G401 (cell line): ENCODE measurements at regions not wholly inside any gene's neighbourhood (a gene's known extent, or its start where the extent isn't known, plus 50 kb on each side); places are given as distances from the start of the nearest gene placed in this dataset.

Experiments
- DNase-seq: peaks from one replicate; pipeline ENCODE4 v3.0.0-alpha.2; 2015; ENCODE audit warnings: low spot score
- in situ Hi-C: cut with HindIII; loops from 2 replicates; pipeline ENCODE4 v1.10.0; 2016; ENCODE audit warnings: low sequenced_read_pairs, mixed read lengths

DNA sequence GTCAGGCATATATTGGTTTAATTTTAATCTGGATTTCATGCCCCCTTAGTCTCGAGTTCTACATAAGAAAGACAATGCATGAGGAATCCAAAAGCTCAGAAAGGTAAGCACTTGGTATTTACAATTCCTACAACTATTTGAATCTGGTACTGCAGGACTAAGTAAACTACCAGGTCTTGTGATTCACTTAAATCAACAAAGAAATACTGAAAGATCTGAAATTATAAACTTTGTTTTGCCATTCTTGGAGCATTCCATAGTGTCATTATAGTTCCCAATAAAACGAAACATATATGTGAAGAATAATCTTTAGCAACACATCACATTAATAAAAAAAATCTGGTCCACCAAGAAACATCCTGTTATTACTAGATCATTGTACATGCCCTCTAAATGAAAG lies 482.3 kb downstream of the ANKRD50 start:
- no peak for DNase-seq
- in situ Hi-C loops: no loop called here

DNA sequence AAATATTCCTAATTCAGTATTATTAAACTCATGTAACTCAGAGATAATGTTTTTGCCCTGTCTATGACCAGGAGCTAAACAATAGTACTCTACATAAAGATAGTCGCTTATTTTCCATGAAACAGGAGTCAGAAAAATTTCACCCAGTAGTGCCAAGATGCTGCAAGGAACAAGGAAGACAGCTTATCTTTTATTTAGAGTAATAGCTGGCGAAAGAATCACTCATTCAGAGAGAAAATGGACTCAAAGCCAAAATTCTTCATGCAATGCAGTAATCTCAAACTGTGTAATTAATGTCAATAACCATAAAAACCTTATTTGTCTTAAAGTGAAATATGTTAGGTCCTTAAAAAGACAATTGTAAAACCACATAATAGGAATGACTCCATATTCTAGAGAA lies 477.8 kb downstream of the ANKRD50 start:
- in situ Hi-C loops: no loop called here
- DNase-seq: no peak

DNA sequence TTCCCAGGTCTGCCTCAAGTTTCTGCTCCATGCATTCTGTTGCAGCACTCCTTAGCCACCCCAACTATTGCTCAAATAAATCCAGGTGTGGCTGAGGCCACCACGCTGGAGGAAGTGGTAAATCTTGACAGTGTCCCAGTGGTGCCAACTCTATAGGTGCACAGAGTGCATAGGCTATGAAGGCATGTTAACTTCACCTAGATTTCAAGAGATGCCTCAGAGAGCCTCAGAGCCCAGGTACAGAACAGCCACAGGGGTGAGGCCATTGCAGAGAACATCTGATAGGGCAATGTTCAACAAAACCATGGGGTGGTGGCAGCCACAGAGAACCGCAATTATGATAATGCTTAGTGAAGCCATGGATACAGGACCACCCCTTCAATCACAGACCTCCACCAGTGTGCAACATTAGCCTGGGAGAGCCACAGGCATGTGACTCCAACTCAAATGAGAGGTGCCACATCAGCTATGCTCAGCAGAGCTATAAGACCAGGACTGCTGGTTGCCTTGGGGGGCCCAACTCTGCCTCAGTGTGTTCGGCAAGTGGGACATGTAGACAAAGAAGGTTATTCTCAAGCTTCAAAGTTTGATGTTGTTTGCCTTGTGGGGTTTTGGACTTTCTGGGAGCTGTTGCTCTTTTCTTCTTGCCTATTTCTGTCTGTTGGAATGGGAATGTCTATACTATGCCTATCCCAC lies 468.7 kb downstream of the ANKRD50 start:
- in situ Hi-C loops: no loop called here

DNA sequence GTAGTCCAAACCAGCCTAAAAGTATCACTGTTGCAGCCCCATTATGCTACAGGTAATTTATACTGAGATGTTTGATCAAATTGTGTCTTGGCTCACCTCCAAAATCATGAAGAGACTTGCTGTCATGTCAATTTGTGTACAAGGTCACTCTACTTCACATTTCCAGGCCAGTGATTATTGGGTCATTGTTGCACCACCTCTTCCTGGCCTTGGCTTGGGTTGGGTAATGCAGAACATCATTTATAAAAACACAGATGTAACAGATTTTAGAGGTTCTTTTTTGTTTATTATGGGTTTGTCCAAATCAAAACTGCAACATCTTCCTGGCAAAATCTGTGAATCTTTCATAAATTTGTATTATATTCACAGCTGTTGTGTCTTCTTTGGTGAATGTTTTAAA lies 459.5 kb downstream of the ANKRD50 start:
- in situ Hi-C loops: no loop called here
- DNase-seq: no peak

More for the DNA sequence above, 468.7 kb downstream of the ANKRD50 start:
- DNase-seq: no peak

DNA sequence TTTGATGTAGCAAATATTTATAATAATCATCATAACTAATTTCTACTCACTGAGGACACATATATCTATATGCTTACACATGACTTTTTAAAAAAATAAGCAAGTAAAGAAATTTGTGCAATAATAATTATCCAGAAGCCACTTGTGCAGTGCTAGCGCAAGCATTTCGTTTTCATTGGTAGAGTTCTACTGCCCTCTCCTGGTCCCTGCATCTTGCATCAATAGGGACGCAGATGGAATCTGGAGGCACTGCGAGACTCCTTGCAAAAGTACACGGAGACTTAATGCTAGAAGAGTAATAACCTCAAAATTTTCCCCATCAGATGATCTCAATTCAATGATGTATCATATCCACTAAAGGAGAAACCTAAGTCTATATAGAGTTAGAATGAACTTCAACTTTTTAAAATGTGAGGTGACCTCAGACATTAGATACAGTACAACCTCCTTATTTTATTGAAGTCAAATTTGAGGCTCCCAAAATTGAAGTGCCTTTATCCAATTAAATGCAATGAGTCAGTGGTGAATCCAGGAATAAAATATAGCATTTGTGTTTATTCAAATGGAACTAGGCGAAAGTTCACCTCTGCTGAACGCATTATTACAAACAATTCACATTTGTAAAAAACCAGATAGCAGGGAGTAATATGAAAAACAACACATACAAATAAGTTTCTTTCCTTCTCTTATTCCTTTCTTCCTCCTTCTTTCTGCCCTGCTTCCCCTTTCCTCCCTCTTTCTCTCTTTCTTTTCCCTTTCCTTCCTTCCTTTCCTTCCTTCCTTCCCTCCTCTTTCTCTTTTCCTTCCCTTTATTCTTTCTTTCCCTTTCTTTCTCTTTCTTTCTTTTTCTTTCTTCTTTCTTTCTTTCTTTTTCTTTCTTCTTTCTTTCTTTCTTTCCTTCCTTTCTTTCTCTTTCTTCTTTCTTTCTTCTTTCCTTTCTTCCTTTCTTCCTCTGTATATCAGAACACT lies 450.0 kb downstream of the ANKRD50 start:
- in situ Hi-C loops: no loop called here
- peak; percentile 66 for DNase-seq

DNA sequence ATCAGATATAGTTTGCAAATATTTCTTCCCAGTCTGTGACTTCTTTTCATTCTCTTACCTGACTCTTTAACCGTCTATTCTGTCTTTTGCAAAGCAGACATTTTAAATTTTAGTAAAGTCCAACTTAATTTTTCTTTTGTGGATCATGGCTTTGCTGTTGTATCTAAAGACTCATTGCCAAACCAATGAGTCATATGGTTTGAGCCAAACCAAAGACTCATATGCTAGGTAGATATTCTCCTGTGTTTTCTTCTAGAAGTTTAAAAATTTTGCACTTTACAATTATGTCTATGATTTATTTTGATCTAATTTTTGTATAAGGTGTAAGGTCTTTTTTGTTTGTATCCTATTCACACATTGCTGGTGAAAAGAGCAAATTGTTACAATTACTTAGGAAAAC lies 446.8 kb downstream of the ANKRD50 start:
- no peak for DNase-seq
- in situ Hi-C loops: no loop called here

DNA sequence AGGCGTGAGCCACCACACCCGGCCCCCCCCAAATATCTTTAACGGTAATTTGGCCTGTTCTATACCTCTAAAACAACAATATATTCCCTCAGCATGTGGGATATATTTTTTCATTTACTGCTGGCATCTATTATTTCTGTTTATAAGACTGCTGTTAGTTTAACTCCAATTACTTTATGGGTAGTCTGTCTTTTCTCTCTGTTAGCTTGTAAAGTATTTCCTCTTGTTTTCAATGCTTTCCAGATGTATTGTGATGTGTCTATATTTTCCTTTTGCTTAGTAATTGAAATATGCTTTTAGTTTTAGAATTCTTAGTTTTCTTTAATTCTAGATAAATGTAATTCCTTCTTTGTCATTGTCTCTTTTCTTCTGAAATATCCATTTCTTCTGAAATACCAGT lies 445.8 kb downstream of the ANKRD50 start:
- no peak for DNase-seq
- in situ Hi-C loops: no loop called here

DNA sequence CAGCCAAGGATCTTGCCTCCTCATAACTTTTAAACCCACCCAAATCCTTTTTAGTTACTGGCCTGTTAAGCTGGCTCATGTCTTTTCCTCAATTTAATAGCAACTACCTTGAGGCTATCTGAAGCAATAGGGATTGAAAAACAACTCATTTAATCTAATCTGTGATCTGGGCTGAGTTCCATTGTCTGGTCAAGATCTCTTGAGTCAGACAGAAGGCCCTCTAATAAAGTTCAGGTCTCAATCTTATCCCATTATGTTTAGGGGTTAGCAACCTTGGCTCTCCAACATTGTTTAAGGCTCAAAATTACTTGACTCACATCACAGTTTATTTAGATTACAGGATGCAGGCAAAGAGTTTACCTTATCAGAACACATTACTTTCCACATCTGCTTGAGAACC lies 436.1 kb downstream of the ANKRD50 start:
- no peak for DNase-seq
- in situ Hi-C loops: no loop called here

DNA sequence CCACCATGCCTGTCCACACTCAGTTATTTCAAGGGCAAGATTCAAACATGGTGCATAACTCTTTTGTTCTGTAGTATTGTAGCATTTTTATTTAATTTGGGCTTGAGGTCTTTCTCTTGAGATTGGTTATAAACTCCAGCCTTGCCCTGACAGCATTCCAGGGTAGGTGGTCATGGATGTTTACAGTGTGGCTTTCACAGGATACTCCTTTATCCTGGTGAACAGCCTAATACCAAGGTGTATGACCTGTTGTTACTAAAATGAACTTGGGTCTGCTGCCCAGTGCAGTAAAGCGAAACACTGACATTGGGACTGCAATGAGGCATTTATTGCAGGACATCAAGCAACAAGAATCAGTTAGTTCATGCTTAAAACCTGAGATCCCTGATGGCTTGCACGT lies 434.8 kb downstream of the ANKRD50 start:
- no peak for DNase-seq
- in situ Hi-C loops: no loop called here

DNA sequence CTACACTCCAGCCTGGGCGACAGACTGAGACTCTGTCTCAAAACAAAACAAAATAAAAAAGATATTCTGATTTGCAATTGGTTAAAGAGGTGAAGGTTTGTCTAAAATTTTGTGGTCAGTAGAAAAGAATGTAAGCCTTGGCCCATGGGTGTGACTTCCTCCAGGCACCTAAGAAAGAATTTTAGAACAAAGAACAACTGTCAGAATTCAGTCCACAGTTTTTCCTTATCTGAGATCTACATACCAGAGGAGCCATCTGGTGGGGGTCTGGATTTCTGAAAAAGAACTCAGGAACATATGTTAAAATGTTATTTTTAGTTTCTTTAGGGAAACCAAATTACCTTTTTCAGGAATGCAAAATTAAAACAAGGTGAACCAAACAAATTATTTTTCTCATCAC lies 434.1 kb downstream of the ANKRD50 start:
- no peak for DNase-seq
- in situ Hi-C loops: no loop called here

DNA sequence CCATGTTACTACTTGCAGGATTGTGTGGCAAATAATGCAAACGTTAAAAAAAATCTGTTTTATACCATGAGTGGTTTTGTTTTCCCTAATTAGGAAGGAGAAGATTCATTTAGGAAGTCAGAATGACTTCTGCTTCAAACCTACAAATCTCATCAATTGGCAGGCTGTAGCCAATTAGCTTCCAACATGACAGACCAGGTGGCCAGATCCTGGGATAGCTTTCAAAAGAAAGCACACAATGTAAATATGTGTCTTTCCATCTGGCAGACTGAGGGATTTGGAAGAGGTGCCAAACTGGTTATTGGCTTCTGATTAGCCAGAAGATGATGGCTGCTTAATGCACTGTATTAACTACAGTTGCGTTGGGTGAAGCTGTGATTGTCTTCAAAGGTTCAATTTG lies 432.8 kb downstream of the ANKRD50 start:
- in situ Hi-C loops: no loop called here
- DNase-seq: peak; percentile 25

DNA sequence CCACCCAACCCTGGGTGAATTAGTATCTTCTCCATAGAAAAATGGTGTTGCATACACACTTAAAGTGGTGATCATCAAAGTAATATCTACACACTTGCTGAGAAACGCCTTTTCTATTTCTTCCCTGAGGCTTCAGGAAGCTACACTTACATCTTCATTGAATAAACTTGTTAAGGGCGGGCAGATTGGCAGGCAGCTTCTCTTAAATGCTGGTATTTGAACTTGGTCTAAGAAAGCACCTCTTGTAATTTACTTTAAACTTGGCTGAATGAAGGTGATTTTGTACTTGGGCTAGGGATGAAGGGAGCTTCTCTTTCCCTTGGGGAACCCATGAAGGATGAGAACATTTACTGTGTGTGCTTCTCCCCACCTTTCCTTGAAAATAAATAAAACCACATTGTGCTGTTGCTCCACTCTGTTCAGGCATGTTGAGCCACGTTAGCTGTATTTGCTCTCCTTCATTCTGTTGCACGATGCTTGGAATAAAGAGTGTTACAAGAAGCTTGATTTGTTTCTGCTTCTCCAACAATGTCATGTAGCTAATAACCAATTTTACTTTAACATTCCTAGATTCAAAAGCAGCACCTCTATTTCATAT lies 430.1 kb downstream of the ANKRD50 start:
- in situ Hi-C loops: no loop called here

DNA sequence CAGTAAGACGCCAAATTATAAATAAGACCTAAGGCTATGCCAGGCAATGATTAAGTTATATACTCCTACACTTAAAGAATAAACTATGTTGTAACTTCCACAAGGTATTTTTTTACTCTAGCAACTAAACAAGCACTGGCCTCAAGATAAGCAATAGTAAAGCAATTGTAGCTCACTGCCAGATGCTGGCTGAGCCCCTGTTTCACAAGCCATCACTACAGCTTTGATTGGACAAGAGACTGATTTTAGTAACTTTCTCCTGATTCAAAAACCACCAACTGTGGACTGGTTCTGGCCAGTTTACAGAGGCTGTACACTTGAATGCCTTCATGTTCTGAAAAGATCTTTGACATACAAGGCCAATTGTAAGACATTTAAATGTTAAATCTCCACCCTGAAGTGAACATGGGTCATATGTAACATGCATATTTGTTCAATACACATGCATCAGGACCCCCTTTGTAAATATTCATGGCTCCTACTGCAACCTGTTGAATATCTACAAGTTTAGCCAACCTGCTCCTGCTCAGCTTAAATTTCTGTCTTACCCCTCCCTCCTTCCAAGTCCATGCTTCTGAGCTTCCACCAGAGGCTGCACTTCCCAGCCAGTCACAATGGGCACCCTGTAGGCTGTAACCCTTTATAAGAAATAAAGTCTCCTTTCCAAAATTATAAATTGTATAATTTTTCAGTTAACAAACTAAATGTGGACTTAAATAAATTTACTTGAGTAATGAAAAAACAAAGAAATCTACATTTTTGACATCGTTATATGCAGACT lies 423.6 kb downstream of the ANKRD50 start:
- DNase-seq: no peak
- in situ Hi-C loops: no loop called here

More for the DNA sequence above, 430.1 kb downstream of the ANKRD50 start:
- no peak for DNase-seq

DNA sequence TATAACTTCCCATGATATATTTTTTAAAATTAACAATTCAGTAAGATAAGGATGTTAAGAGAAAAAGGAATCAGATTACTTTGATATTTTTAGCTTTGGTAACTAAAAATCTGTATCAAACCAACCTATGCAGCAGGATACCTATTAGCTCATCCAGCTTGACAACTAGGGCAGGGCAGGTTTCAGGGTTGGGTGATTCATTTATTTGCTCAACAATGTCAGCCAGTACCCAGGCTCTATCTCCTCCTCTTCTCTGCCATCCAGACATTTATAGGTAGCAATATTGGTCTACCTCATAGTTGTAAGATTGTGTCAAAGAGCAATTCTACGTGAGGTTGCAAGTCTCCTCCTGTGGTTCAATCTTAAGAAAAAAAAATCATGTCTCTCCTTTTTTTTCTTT lies 421.9 kb downstream of the ANKRD50 start:
- no peak for DNase-seq
- in situ Hi-C loops: no loop called here

DNA sequence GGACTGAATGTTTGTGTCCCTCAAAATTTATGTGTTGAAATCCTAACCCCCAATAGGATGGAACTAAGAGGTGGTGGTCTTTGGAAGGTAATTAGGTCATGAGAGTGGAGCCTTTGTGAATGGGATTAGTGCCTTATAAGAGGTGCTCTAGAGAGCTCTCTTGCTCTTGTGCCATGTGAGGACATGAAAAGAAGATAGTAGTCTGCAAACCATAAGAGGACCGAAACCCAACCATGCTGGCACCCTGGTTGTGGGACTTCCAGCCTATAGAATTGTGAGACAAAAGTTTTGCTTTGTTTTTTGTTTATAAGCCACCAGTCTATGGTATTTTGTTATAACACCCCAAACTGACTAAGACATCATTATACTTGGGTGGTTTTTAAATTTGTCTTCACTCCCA lies 417.1 kb downstream of the ANKRD50 start:
- in situ Hi-C loops: no loop called here
- no peak for DNase-seq

DNA sequence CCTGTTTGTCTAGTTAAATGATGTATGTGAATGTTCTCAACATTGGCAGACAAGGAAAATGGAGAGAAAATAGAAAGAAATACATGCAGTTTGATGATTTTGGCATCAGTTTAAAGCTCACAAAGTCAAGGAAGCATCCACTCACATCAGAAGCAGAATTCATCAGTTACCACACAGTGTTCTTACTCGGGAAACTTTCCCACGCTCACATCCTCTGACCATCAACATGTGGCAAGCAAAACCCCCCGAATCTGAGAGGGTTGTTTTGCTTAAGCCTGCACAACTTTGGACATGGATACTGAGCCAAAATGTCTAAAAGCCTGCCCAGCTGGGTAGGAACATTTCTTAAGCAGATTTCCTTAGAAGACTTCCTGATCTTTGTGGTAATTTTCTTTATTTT lies 407.6 kb downstream of the ANKRD50 start:
- DNase-seq: no peak
- in situ Hi-C loops: no loop called here

DNA sequence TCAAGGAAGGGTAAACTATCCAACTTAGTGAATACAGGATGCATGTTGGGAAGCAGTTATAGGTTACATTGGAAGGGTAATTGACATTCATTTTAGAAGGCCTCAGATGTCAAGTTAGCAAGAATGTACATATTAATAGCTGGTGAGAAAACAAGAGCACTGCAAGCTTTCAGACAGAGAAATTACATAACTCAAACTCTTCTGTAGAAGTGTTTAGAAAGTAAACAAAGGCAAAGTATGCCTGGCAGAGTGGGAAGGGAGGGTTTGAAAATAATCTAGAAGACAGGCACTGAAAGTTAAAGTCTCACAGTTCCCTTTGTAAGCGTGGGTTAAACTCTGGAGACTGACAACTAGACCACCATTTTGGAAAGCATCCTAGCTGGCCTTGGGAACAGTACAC lies 406.2 kb downstream of the ANKRD50 start:
- in situ Hi-C loops: no loop called here
- DNase-seq: no peak

DNA sequence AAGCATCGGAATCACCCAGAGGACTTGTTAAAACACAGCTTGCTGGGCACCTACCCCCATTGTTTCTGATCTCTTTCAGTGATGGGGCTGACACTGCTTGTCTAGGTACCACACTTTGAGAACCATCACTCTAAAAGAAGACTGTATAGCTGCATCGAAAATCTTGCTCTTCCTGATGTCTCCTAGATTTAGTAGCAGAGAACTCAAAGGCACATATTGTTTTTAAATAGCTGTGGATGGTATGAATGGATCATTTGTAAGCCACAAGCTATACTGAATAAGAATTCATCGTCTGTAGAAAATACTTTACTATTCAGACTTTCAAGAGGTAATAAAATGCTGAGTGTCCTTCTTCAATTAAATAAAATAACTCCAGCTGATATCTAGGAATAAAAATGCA lies 405.4 kb downstream of the ANKRD50 start:
- DNase-seq: no peak
- in situ Hi-C loops: no loop called here

DNA sequence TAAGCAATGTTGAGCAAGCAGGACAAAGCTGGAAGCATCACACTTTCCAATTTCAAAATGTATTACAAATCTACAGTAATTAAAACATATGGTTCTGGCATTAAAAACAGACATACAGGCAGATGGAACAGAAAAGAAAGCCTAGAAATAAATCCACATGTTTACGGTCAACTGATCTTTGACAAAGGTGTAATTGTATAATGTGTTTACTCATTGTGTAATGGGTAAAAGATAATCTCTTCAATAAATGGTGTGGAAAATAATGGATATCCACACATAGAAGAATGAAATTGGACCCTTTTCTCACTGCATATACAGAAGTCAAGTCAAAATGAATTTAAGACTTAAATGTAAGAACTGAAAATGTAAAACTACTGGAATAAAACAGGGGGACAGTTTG lies 394.2 kb downstream of the ANKRD50 start:
- no peak for DNase-seq
- in situ Hi-C loops: no loop called here
